ENCODE measurements at regions not wholly inside any gene's neighbourhood (a gene's known extent, or its start where the extent isn't known, plus 50 kb on each side); places are given as distances from the start of the nearest gene placed in this dataset.

DNA sequence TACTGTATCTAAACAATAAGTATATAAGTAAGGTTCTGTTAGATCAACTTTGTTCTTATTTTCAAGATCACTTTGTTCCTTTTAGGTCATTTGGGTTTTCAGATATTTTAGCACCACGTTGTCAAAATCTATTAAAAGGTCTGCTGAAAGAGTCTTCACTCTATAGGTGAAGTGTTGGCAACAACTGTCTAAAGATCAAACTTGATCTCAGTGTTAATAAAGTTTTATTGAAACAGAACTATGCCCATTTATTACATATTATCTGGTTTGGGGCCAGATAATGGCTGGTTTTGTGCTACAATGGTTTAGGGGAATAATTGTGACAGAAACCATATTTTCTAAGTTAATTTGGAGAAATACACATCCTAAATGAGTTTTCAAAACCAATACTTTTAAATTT, 478.9 kb upstream of the GRM3 start:
- Histone ChIP-seq H3K27me3 (ENCODE audit: insufficient read depth, low read length) (no peaks in the 10 kb centered on the region), H3K9me3 (ENCODE audit: low read length) (no peaks in the 10 kb centered on the region), H3K36me3 (ENCODE audit: insufficient read depth, low read length) (no peaks in the 10 kb centered on the region), H3K9me2 (ENCODE audit: low read depth, low read length) (peaks cover 5% of the 10 kb centered on the region), H3K4me1 (ENCODE audit: insufficient read depth, low read length, severe bottlenecking) (no peaks in the 10 kb centered on the region), H3K9ac (ENCODE audit: low read length) (no peak overlapping the region), H4K20me1 (ENCODE audit: insufficient read depth, low read length) (no peaks in the 10 kb centered on the region; the same call in 1 of the 2 replicates), H2AFZ (ENCODE audit: low read length) (no peak overlapping the region), H3K4me3 (ENCODE audit: low read depth, low read length, poor library complexity, severe bottlenecking) (no peak overlapping the region), H3K79me2 (ENCODE audit: insufficient read depth, low read length) (no peaks in the 10 kb centered on the region), H3K27ac (ENCODE audit: low read depth, low read length, poor library complexity, severe bottlenecking) (no peak overlapping the region), H3F3A (ENCODE audit: insufficient read depth, low read length) (no peaks in the 10 kb centered on the region), H3K4me2 (ENCODE audit: low read length) (no peak overlapping the region)
- TF ChIP-seq CTCF (IDR thresholded peaks at IDR 0.05; ENCODE audit: low read length): no peak

DNA sequence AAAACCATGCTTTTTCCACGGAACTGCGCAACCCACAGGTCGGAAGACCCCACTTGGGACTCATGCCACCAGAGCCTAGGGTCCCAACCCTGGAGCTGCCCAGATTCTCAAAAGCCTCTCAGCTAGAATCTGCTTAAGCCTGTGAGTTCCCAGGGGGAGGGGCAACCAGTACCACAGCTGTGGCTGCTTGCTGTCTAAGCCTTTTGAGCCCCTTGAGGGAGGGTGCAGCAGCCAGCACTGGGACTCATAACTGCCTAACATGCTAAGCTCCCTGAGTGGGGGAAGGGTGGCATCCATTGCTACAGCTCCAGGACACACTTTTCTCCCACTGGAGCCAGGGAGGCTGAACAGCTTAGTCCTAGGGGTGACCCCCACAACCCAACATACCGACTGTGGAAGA, 485.6 kb upstream of the GRM3 start:
- no peak overlapping the region for H3K27ac ChIP-seq (ENCODE audit: low read depth, low read length, poor library complexity, severe bottlenecking)
- no peaks in the 10 kb centered on the region for H3K36me3 ChIP-seq (ENCODE audit: insufficient read depth, low read length)
- H4K20me1 ChIP-seq (ENCODE audit: insufficient read depth, low read length): no peaks in the 10 kb centered on the region
- H3F3A ChIP-seq (ENCODE audit: insufficient read depth, low read length): no peaks in the 10 kb centered on the region
- no peak overlapping the region for H3K4me3 ChIP-seq (ENCODE audit: low read depth, low read length, poor library complexity, severe bottlenecking)
- no peaks in the 10 kb centered on the region for H3K4me1 ChIP-seq (ENCODE audit: insufficient read depth, low read length, severe bottlenecking)
- H2AFZ ChIP-seq (ENCODE audit: low read length): no peak overlapping the region
- H3K4me2 ChIP-seq (ENCODE audit: low read length): no peak overlapping the region
- no peaks in the 10 kb centered on the region for H3K27me3 ChIP-seq (ENCODE audit: insufficient read depth, low read length)
- no peak overlapping the region for H3K9ac ChIP-seq (ENCODE audit: low read length)
- H3K9me2 ChIP-seq (ENCODE audit: low read depth, low read length): no peaks in the 10 kb centered on the region
- H3K79me2 ChIP-seq (ENCODE audit: insufficient read depth, low read length): no peaks in the 10 kb centered on the region
- no peaks in the 10 kb centered on the region for H3K9me3 ChIP-seq (ENCODE audit: low read length)
- TF ChIP-seq EZH2 (IDR thresholded peaks at IDR 0.05; ENCODE audit: borderline replicate concordance, low read length): no peak
- no peak for TF ChIP-seq CTCF (IDR thresholded peaks at IDR 0.05; ENCODE audit: low read length)

DNA sequence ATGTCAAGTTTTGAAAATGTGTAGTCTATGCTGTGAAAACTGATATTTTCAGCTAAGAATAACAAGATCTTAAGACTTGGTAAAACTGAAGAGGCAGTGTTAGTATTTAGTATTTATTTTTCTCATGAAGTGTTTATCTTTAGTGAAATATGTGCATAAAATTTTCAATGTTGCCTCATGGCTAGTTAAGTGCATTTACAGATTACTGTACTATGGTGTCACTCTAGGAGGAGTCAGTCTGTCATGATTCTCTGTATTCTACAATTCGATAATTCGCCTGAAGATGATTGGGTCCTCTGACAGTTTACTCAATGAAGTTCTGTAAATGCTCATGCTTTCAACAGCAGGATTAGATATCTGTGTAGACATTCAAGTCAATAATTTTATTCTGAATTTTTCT, 488.1 kb upstream of the GRM3 start:
- Histone ChIP-seq H3K9ac (ENCODE audit: low read length) (no peak overlapping the region), H3K9me3 (ENCODE audit: low read length) (no peaks in the 10 kb centered on the region), H4K20me1 (ENCODE audit: insufficient read depth, low read length) (no peaks in the 10 kb centered on the region), H3K4me3 (ENCODE audit: low read depth, low read length, poor library complexity, severe bottlenecking) (no peak overlapping the region), H3F3A (ENCODE audit: insufficient read depth, low read length) (no peaks in the 10 kb centered on the region), H3K79me2 (ENCODE audit: insufficient read depth, low read length) (no peaks in the 10 kb centered on the region), H3K9me2 (ENCODE audit: low read depth, low read length) (no peaks in the 10 kb centered on the region), H3K27ac (ENCODE audit: low read depth, low read length, poor library complexity, severe bottlenecking) (no peak overlapping the region), H3K36me3 (ENCODE audit: insufficient read depth, low read length) (no peaks in the 10 kb centered on the region), H3K27me3 (ENCODE audit: insufficient read depth, low read length) (no peaks in the 10 kb centered on the region), H3K4me1 (ENCODE audit: insufficient read depth, low read length, severe bottlenecking) (no peaks in the 10 kb centered on the region), H3K4me2 (ENCODE audit: low read length) (no peak overlapping the region), H2AFZ (ENCODE audit: low read length) (no peak overlapping the region)
- TF ChIP-seq EZH2 (IDR thresholded peaks at IDR 0.05; ENCODE audit: borderline replicate concordance, low read length) (no peak), CTCF (IDR thresholded peaks at IDR 0.05; ENCODE audit: low read length) (no peak)

Measured in OCI-LY1 (cell line).